ENCODE measurements at regions not wholly inside any gene's neighbourhood (a gene's known extent, or its start where the extent isn't known, plus 50 kb on each side); places are given as distances from the start of the nearest gene placed in this dataset.

- no peak for DNase-seq (ENCODE audit: low spot score)
- Mint-ChIP-seq H3K4me3 (ENCODE audit: unreplicated experiment) (no peak overlapping the region), H3K27ac (ENCODE audit: unreplicated experiment) (no peak overlapping the region), H3K27me3 (ENCODE audit: unreplicated experiment) (no peaks in the 10 kb centered on the region), H3K36me3 (ENCODE audit: low read depth, unreplicated experiment) (no peaks in the 10 kb centered on the region), H3K9me3 (ENCODE audit: unreplicated experiment) (no peaks in the 10 kb centered on the region), H3K4me1 (ENCODE audit: unreplicated experiment) (no peaks in the 10 kb centered on the region)
- no peak for TF ChIP-seq CTCF (IDR thresholded peaks at IDR 0.05; ENCODE audit: unreplicated experiment)
Observed at GRCh38 chr6:144624716-144625115, 339.6 kb downstream of the UTRN start.

DNA sequence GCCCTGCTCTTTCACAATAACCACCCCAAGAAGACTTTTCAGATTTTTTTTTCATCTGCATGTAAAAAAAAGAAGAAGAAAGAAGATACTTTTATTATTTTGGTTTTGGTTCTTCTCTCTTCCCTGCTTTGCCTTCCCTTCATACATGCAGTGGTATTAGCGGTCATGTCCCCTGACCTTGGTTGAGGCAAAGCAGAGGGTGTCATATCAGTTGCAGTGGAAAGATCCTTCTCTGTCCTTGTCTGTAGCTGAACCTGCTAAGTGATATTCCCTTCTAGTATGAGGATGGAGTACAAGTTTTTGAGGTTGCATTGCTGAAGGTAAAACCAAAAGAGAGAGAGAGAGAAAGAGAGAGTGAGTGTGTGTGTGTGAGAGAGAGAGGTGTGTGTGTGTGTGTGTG, 345.7 kb downstream of the UTRN start:
- H3K36me3 Mint-ChIP-seq (ENCODE audit: low read depth, unreplicated experiment) = no peaks in the 10 kb centered on the region
- no peak for DNase-seq (ENCODE audit: low spot score)
- H3K27ac Mint-ChIP-seq (ENCODE audit: unreplicated experiment) = no peak overlapping the region
- no peaks in the 10 kb centered on the region for H3K27me3 Mint-ChIP-seq (ENCODE audit: unreplicated experiment)
- no peak for TF ChIP-seq CTCF (IDR thresholded peaks at IDR 0.05; ENCODE audit: unreplicated experiment)
- no peaks in the 10 kb centered on the region for H3K9me3 Mint-ChIP-seq (ENCODE audit: unreplicated experiment)
- no peaks in the 10 kb centered on the region for H3K4me1 Mint-ChIP-seq (ENCODE audit: unreplicated experiment)
- H3K4me3 Mint-ChIP-seq (ENCODE audit: unreplicated experiment) = no peak overlapping the region

GRCh38 chr6:144632266-144632665, 347.1 kb downstream of the UTRN start:
- H3K9me3 Mint-ChIP-seq (ENCODE audit: unreplicated experiment) = no peaks in the 10 kb centered on the region
- no peak for DNase-seq (ENCODE audit: low spot score)
- H3K4me3 Mint-ChIP-seq (ENCODE audit: unreplicated experiment) = no peak overlapping the region
- H3K27ac Mint-ChIP-seq (ENCODE audit: unreplicated experiment) = no peak overlapping the region
- H3K36me3 Mint-ChIP-seq (ENCODE audit: low read depth, unreplicated experiment) = no peaks in the 10 kb centered on the region
- no peaks in the 10 kb centered on the region for H3K4me1 Mint-ChIP-seq (ENCODE audit: unreplicated experiment)
- TF ChIP-seq CTCF (IDR thresholded peaks at IDR 0.05; ENCODE audit: unreplicated experiment) = no peak
- no peaks in the 10 kb centered on the region for H3K27me3 Mint-ChIP-seq (ENCODE audit: unreplicated experiment)

DNA sequence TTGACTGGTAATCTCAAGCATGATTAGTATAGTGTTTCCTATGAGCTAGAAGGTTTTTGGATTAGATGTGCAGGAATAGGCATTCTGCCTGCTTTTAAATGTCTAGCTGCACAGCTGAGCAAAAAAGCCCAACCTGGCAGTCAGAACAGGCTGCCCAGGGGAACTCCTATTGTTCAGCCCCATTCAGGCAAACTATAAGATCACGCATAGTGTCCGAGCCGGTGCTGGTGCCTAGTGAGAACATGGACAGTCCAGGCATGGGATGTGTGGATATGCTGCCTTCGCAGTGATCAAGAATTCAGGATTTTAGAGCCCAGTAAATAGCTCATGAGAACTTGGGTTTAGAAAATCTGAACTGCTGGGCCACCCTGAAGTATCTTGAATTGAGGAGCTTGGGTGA, 348.8 kb downstream of the UTRN start:
- no peaks in the 10 kb centered on the region for H3K27me3 Mint-ChIP-seq (ENCODE audit: unreplicated experiment)
- TF ChIP-seq CTCF (IDR thresholded peaks at IDR 0.05; ENCODE audit: unreplicated experiment) = no peak
- no peak overlapping the region for H3K27ac Mint-ChIP-seq (ENCODE audit: unreplicated experiment)
- H3K36me3 Mint-ChIP-seq (ENCODE audit: low read depth, unreplicated experiment) = no peaks in the 10 kb centered on the region
- DNase-seq (ENCODE audit: low spot score) = no peak
- H3K9me3 Mint-ChIP-seq (ENCODE audit: unreplicated experiment) = no peaks in the 10 kb centered on the region
- no peak overlapping the region for H3K4me3 Mint-ChIP-seq (ENCODE audit: unreplicated experiment)
- no peaks in the 10 kb centered on the region for H3K4me1 Mint-ChIP-seq (ENCODE audit: unreplicated experiment)

DNA sequence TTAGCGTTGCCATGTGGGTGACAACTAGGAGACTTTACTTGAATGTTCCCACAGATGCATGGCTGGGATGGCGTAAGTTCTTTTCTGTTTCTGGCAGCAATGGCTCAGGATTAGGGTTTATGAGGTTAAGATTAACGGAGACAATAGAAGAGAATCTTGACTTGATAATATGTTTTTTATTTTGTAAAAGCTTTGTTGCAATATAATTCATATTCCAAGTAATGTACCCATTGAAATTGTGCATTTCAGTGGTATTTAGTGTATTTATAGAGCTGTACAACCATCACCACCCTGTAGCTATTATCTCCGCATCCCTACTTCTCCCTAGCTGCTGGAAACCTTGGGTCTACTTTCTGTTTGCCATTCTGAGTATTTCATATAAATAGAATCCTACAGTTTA, 349.2 kb downstream of the UTRN start:
- Mint-ChIP-seq H3K4me3 (ENCODE audit: unreplicated experiment) (no peak overlapping the region), H3K9me3 (ENCODE audit: unreplicated experiment) (no peaks in the 10 kb centered on the region), H3K4me1 (ENCODE audit: unreplicated experiment) (no peaks in the 10 kb centered on the region), H3K27ac (ENCODE audit: unreplicated experiment) (no peak overlapping the region), H3K36me3 (ENCODE audit: low read depth, unreplicated experiment) (no peaks in the 10 kb centered on the region), H3K27me3 (ENCODE audit: unreplicated experiment) (no peaks in the 10 kb centered on the region)
- no peak for TF ChIP-seq CTCF (IDR thresholded peaks at IDR 0.05; ENCODE audit: unreplicated experiment)
- no peak for DNase-seq (ENCODE audit: low spot score)

Data from endothelial cell (in vitro differentiated cells).